ENCODE measurements at regions not wholly inside any gene's neighbourhood (a gene's known extent, or its start where the extent isn't known, plus 50 kb on each side); places are given as distances from the start of the nearest gene placed in this dataset.

DNA sequence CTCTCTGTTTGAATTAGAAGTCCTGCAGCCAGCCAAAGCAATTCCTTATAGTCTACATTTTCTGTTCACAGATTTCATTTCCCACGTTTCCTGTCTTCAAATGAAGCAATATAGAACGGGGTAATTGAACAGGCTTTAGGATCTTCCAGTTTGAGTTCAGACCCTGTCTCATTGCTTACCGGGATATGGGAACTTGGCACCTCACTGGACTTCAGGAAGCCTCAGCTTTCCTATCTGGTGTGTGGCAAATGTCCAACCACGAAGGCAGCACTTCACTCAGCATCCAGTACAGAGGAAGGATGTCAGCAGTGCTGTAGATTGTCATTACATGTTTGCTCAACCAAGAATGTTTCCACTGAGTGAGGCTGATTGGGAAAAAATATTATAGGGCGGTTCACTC, 271.1 kb upstream of the ZFP42 start:
- TF ChIP-seq, protein P1, sequence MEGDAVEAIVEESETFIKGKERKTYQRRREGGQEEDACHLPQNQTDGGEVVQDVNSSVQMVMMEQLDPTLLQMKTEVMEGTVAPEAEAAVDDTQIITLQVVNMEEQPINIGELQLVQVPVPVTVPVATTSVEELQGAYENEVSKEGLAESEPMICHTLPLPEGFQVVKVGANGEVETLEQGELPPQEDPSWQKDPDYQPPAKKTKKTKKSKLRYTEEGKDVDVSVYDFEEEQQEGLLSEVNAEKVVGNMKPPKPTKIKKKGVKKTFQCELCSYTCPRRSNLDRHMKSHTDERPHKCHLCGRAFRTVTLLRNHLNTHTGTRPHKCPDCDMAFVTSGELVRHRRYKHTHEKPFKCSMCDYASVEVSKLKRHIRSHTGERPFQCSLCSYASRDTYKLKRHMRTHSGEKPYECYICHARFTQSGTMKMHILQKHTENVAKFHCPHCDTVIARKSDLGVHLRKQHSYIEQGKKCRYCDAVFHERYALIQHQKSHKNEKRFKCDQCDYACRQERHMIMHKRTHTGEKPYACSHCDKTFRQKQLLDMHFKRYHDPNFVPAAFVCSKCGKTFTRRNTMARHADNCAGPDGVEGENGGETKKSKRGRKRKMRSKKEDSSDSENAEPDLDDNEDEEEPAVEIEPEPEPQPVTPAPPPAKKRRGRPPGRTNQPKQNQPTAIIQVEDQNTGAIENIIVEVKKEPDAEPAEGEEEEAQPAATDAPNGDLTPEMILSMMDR (IDR thresholded peaks at IDR 0.05; ENCODE audit: insufficient read depth, low read length, poor library complexity, severe bottlenecking) = no peak
- TF ChIP-seq EZH2phosphoT487 (conservative IDR thresholded peaks at IDR 0.05; ENCODE audit: low read length) = no peak

Measured in SU-DHL-6 (cell line).